SK-N-SH treated with all-trans-retinoic acid at 6 μM for 48 hours (cell line): ENCODE measurements at regions not wholly inside any gene's neighbourhood (a gene's known extent, or its start where the extent isn't known, plus 50 kb on each side); places are given as distances from the start of the nearest gene placed in this dataset.

Source experiments
- ATAC-seq: fragments of 200-7000 bp; cut with Tn5 transposase; 3 replicates; pipeline ENCODE4 v1.9.1; 2020; ENCODE audit warnings: mild to moderate bottlenecking, moderate library complexity
- ARNTL ChIP-seq: fragments of 450-650 bp; formaldehyde crosslinking; IDR thresholded peaks from 2 replicates; pipeline ENCODE4 v1.5.0; 2020; ENCODE audit warnings: low read depth, mild to moderate bottlenecking, moderate library complexity, borderline replicate concordance
- BACH2 ChIP-seq: fragments of 250-450 bp; sonication (Bioruptor Pico); IDR thresholded peaks from 2 replicates; pipeline ENCODE4 v1.9.0; 2021; ENCODE audit warnings: mild to moderate bottlenecking, borderline replicate concordance
- CREB5 ChIP-seq: fragments of 250-450 bp; sonication (Bioruptor Pico); IDR thresholded peaks from 2 replicates; pipeline ENCODE4 v1.5.1; 2020; ENCODE audit warnings: low read depth, mild to moderate bottlenecking, moderate library complexity
- CSDC2 ChIP-seq: fragments of 250-450 bp; sonication (Bioruptor Pico); IDR thresholded peaks from 2 replicates; pipeline ENCODE4 v1.5.0; 2020; ENCODE audit warnings: mild to moderate bottlenecking, moderate library complexity
- ESRRG ChIP-seq: fragments of 250-450 bp; sonication (Bioruptor Pico); IDR thresholded peaks from 2 replicates; pipeline ENCODE4 v1.6.1; 2021; ENCODE audit warnings: mild to moderate bottlenecking
- GLIS3 ChIP-seq: fragments of 250-450 bp; sonication (Bioruptor Pico); IDR thresholded peaks from 2 replicates; pipeline ENCODE4 v1.5.0; 2020; ENCODE audit warnings: mild to moderate bottlenecking, moderate library complexity
- ISL1 ChIP-seq: fragments of 250-450 bp; sonication (Bioruptor Pico); IDR thresholded peaks from 2 replicates; pipeline ENCODE4 v2.1.2; 2022; ENCODE audit warnings: mild to moderate bottlenecking, moderate library complexity
- OSR1 ChIP-seq: fragments of 250-450 bp; sonication (Bioruptor Pico); IDR thresholded peaks from 2 replicates; pipeline ENCODE4 v1.8.0; 2022; ENCODE audit warnings: moderate library complexity, mild to moderate bottlenecking, inconsistent platforms
- PATZ1 ChIP-seq: fragments of 250-450 bp; sonication (Bioruptor Pico); IDR thresholded peaks from 2 replicates; pipeline ENCODE4 v1.8.0; 2020; ENCODE audit warnings: mild to moderate bottlenecking, moderate library complexity, borderline replicate concordance
- PPARA ChIP-seq: fragments of 250-450 bp; sonication (Bioruptor Pico); IDR thresholded peaks from 2 replicates; pipeline ENCODE4 v1.5.0; 2020; ENCODE audit warnings: mild to moderate bottlenecking, borderline replicate concordance
- RARB ChIP-seq: fragments of 250-450 bp; sonication (Bioruptor Pico); IDR thresholded peaks from 2 replicates; pipeline ENCODE4 v1.8.0; 2021; ENCODE audit warnings: mild to moderate bottlenecking, moderate library complexity
- SNAI2 ChIP-seq: fragments of 250-450 bp; sonication (Bioruptor Pico); IDR thresholded peaks from 2 replicates; pipeline ENCODE4 v1.5.0; 2020; ENCODE audit warnings: mild to moderate bottlenecking, moderate library complexity
- TOX ChIP-seq: fragments of 250-450 bp; sonication (Bioruptor Pico); IDR thresholded peaks from 2 replicates; pipeline ENCODE4 v1.8.0; 2021; ENCODE audit warnings: mild to moderate bottlenecking, moderate library complexity, borderline replicate concordance
- TSHZ2 ChIP-seq: fragments of 250-450 bp; sonication (Bioruptor Pico); IDR thresholded peaks from 2 replicates; pipeline ENCODE4 v1.5.0; 2020; ENCODE audit warnings: mild to moderate bottlenecking, moderate library complexity
- ZC3H10 ChIP-seq: fragments of 250-450 bp; sonication (Bioruptor Pico); IDR thresholded peaks from 2 replicates; pipeline ENCODE4 v1.5.1; 2021; ENCODE audit warnings: mild to moderate bottlenecking, moderate library complexity
- ZFP3 ChIP-seq: fragments of 250-450 bp; sonication (Bioruptor Pico); IDR thresholded peaks from 2 replicates; pipeline ENCODE4 v1.5.0; 2020; ENCODE audit warnings: mild to moderate bottlenecking, moderate library complexity
- ZFP30 ChIP-seq: fragments of 450-650 bp; formaldehyde crosslinking; IDR thresholded peaks from 2 replicates; pipeline ENCODE4 v1.5.0; 2022; ENCODE audit warnings: mild to moderate bottlenecking, moderate library complexity
- ZNF565 ChIP-seq: fragments of 450-650 bp; formaldehyde crosslinking; conservative IDR thresholded peaks from 2 replicates; pipeline ENCODE4 v1.5.0; 2020; ENCODE audit warnings: low read depth, mild to moderate bottlenecking, moderate library complexity
- ZNF70 ChIP-seq: fragments of 450-650 bp; formaldehyde crosslinking; IDR thresholded peaks from 2 replicates; pipeline ENCODE4 v1.5.0; 2020; ENCODE audit warnings: mild to moderate bottlenecking, moderate library complexity
- ZNF8 ChIP-seq: fragments of 450-650 bp; formaldehyde crosslinking; IDR thresholded peaks from 2 replicates; pipeline ENCODE4 v1.5.0; 2020; ENCODE audit warnings: mild to moderate bottlenecking, moderate library complexity
- TF ChIP-seq, protein P1 (sequence below): fragments of 250-450 bp; sonication (Bioruptor Pico); IDR thresholded peaks from 2 replicates; pipeline ENCODE4 v1.8.0; 2021; ENCODE audit warnings: low read depth, mild to moderate bottlenecking, moderate library complexity, borderline replicate concordance
- TF ChIP-seq, protein P2 (sequence below): fragments of 250-450 bp; sonication (Bioruptor Pico); IDR thresholded peaks from 2 replicates; pipeline ENCODE4 v1.5.1; 2021; ENCODE audit warnings: mild to moderate bottlenecking, moderate library complexity

DNA sequence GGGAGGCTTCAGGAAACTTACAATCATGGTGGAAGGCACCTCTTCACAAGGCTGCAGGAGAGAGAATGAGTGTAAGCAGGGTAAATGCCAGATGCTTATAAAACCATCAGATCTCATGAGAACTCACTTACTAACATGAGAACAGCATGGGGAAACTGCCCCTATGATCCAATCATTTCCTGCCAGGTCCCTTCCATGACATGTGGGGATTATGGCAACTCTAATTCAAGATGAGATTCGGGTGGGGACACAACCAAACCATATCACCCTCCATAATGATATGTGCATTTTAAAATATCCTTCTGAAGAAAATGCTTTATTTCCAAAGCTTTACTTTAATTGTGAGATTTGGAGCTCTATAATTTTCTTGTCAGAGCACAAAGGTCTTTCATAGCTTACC, 154.1 kb upstream of the CENPW start:
- no peak for ATAC-seq
- TF ChIP-seq ZFP3 (CRISPR knock-in tag), result no peak
- TF ChIP-seq PPARA (CRISPR knock-in tag), result no peak
- TF ChIP-seq ZFP30 (CRISPR knock-in tag), result no peak
- no peak for TF ChIP-seq SNAI2 (CRISPR knock-in tag)
- TF ChIP-seq GLIS3 (CRISPR knock-in tag), result no peak
- no peak for TF ChIP-seq TSHZ2 (CRISPR knock-in tag)
- no peak for TF ChIP-seq ARNTL (CRISPR knock-in tag)
- TF ChIP-seq, protein P1, sequence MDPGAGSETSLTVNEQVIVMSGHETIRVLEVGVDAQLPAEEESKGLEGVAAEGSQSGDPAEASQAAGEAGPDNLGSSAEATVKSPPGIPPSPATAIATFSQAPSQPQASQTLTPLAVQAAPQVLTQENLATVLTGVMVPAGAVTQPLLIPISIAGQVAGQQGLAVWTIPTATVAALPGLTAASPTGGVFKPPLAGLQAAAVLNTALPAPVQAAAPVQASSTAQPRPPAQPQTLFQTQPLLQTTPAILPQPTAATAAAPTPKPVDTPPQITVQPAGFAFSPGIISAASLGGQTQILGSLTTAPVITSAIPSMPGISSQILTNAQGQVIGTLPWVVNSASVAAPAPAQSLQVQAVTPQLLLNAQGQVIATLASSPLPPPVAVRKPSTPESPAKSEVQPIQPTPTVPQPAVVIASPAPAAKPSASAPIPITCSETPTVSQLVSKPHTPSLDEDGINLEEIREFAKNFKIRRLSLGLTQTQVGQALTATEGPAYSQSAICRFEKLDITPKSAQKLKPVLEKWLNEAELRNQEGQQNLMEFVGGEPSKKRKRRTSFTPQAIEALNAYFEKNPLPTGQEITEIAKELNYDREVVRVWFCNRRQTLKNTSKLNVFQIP, result no peak
- TF ChIP-seq CREB5 (CRISPR knock-in tag), result no peak
- no peak for TF ChIP-seq OSR1
- TF ChIP-seq, protein P2, sequence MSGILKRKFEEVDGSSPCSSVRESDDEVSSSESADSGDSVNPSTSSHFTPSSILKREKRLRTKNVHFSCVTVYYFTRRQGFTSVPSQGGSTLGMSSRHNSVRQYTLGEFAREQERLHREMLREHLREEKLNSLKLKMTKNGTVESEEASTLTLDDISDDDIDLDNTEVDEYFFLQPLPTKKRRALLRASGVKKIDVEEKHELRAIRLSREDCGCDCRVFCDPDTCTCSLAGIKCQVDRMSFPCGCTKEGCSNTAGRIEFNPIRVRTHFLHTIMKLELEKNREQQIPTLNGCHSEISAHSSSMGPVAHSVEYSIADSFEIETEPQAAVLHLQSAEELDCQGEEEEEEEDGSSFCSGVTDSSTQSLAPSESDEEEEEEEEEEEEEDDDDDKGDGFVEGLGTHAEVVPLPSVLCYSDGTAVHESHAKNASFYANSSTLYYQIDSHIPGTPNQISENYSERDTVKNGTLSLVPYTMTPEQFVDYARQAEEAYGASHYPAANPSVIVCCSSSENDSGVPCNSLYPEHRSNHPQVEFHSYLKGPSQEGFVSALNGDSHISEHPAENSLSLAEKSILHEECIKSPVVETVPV (CRISPR knock-in tag), result no peak
- no peak for TF ChIP-seq ZNF70 (CRISPR knock-in tag)
- no peak for TF ChIP-seq ZC3H10 (CRISPR knock-in tag)
- TF ChIP-seq ZNF565 (CRISPR knock-in tag), result no peak

- ATAC-seq, result peak; percentile 96
- TF ChIP-seq PPARA (CRISPR knock-in tag) (no peak), SNAI2 (CRISPR knock-in tag) (no peak), GLIS3 (CRISPR knock-in tag) (no peak), ISL1 (CRISPR knock-in tag) (peak; percentile 98), ZFP3 (CRISPR knock-in tag) (no peak), TOX (CRISPR knock-in tag) (peak; percentile 78; the same call in 1 of the 2 replicates), PATZ1 (CRISPR knock-in tag) (peak; percentile 89), OSR1 (no peak), BACH2 (no peak), ZFP30 (CRISPR knock-in tag) (no peak), RARB (CRISPR knock-in tag) (no peak), CSDC2 (no peak), ZC3H10 (CRISPR knock-in tag) (peak; percentile 61; the same call in 1 of the 2 replicates), ZNF8 (CRISPR knock-in tag) (no peak), TSHZ2 (CRISPR knock-in tag) (0 out of 2 replicates have a peak, but pooled peaks have one; percentile 44), ZNF565 (CRISPR knock-in tag) (no peak), ESRRG (CRISPR knock-in tag) (no peak), ZNF70 (CRISPR knock-in tag) (no peak)
- TF ChIP-seq, protein P1, result peak; percentile 78; the same call in 1 of the 2 replicates
- TF ChIP-seq, protein P2 (CRISPR knock-in tag), result no peak
These were observed 151.5 kb upstream of the CENPW start for GRCh38 chr6:126188279-126188909.
